ENCODE measurements at regions not wholly inside any gene's neighbourhood (a gene's known extent, or its start where the extent isn't known, plus 50 kb on each side); places are given as distances from the start of the nearest gene placed in this dataset.

DNA sequence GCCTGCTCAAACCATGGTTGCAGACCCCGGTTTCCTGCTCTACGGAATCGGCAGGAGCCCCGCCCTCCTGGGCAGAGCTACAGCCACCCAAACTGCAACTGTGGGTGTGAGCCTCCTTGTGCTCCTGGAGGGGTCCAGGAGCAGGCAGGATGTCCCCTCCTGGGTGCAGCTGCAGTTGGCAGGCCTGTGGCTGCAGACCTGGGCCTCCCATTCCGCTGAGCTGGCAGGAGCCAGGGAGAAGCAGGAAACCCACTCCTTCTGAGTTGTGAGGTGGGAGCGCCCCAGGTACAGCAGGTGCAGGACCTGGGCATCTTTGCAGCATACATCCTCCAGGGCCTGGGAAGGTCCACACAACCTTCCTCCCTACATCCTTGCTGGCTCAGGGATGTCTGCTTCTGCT is 578.7 kb upstream of the USP24 start:
- TF ChIP-seq, protein P1, sequence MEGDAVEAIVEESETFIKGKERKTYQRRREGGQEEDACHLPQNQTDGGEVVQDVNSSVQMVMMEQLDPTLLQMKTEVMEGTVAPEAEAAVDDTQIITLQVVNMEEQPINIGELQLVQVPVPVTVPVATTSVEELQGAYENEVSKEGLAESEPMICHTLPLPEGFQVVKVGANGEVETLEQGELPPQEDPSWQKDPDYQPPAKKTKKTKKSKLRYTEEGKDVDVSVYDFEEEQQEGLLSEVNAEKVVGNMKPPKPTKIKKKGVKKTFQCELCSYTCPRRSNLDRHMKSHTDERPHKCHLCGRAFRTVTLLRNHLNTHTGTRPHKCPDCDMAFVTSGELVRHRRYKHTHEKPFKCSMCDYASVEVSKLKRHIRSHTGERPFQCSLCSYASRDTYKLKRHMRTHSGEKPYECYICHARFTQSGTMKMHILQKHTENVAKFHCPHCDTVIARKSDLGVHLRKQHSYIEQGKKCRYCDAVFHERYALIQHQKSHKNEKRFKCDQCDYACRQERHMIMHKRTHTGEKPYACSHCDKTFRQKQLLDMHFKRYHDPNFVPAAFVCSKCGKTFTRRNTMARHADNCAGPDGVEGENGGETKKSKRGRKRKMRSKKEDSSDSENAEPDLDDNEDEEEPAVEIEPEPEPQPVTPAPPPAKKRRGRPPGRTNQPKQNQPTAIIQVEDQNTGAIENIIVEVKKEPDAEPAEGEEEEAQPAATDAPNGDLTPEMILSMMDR (IDR thresholded peaks at IDR 0.05 in 2 of 3, conservative IDR thresholded peaks at IDR 0.05 in 1 of 3; ENCODE audit: control insufficient read depth in 2 of 3, extremely low read depth in 1 of 3, insufficient read depth in 1 of 3, low read depth in 3 of 3, low read length in 3 of 3): no peak
- TF ChIP-seq NR2C2 (IDR thresholded peaks at IDR 0.05; ENCODE audit: borderline replicate concordance, control insufficient read depth, insufficient read length, low read depth) (no peak), JUND (IDR thresholded peaks at IDR 0.05; ENCODE audit: low read depth, low read length) (no peak)
